Colonic mucosa (tissue), 4 donors: ENCODE measurements at regions not wholly inside any gene's neighbourhood (a gene's known extent, or its start where the extent isn't known, plus 50 kb on each side); places are given as distances from the start of the nearest gene placed in this dataset.

Experiments
- DNase-seq: peaks from one replicate; pipeline ENCODE4 v3.0.0-alpha.2; 2020
- H3K27ac ChIP-seq: fragments of 200-600 bp; one replicate; pipeline ENCODE4 v1.8.0; 2021
- H3K27me3 ChIP-seq: fragments of 200-600 bp; one replicate; pipeline ENCODE4 v1.8.0; 2021
- H3K36me3 ChIP-seq: fragments of 200-600 bp; one replicate; pipeline ENCODE4 v1.8.0; 2021
- H3K4me1 ChIP-seq: fragments of 200-600 bp; one replicate; pipeline ENCODE4 v1.8.0; 2021; ENCODE audit warnings: mild to moderate bottlenecking
- H3K4me3 ChIP-seq: fragments of 200-600 bp; one replicate; pipeline ENCODE4 v1.8.0; 2021
- H3K9ac ChIP-seq, 2 donors: one replicate each; pipeline ENCODE4 v1.7.0; 2013; ENCODE audit warnings: control low read depth in 2 of 2, low read depth in 2 of 2, low read length in 2 of 2
- H3K9me3 ChIP-seq: fragments of 200-600 bp; one replicate; pipeline ENCODE4 v1.8.0; 2021
- intact Hi-C: fragments of 100-400 bp; cut with DNase I; formaldehyde crosslinking; loops from one replicate; pipeline ENCODE4 v1.14.1; 2022
- TF ChIP-seq, protein P1 (sequence below): fragments of 200-600 bp; IDR thresholded peaks from one replicate; pipeline ENCODE4 v1.8.0; 2022; ENCODE audit warnings: antibody characterized with exemption, mild to moderate bottlenecking
- donor health status: healthy.
- donor health status: DM: no; HTN: no; CAD: no.
- donor health status: DM: no; HTN: no; CAD: no.

DNA sequence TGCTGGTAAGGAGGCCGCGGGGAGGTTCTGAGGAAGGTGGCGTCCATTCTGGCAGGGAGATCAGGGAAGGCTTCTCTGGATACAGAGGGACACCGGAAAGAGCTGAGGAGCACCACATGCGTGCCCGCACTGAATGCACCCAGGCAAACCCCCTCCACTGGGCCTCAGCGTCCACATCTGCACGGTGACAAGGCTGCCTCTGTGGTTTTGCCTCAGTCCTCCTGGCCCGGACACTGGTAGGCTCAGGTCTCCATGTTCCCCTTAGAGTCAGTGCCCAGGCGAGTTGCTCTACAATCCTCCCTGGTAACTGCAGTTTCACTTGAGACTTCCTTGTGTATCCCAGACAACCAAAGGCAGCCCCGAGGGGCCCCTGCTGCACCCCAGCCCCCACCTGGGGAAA is 173.3 kb downstream of the MELK start:
- no peaks in the 10 kb centered on the region for H3K36me3 ChIP-seq
- H3K27ac ChIP-seq, result no peak overlapping the region
- DNase-seq, result no peak
- no peaks in the 10 kb centered on the region for H3K27me3 ChIP-seq
- no peak overlapping the region for H3K4me3 ChIP-seq
- H3K9ac ChIP-seq, result no peak overlapping the region
- H3K4me1 ChIP-seq, result no peaks in the 10 kb centered on the region
- intact Hi-C loops, result no loop called here
- no peaks in the 10 kb centered on the region for H3K9me3 ChIP-seq
- TF ChIP-seq, protein P1, sequence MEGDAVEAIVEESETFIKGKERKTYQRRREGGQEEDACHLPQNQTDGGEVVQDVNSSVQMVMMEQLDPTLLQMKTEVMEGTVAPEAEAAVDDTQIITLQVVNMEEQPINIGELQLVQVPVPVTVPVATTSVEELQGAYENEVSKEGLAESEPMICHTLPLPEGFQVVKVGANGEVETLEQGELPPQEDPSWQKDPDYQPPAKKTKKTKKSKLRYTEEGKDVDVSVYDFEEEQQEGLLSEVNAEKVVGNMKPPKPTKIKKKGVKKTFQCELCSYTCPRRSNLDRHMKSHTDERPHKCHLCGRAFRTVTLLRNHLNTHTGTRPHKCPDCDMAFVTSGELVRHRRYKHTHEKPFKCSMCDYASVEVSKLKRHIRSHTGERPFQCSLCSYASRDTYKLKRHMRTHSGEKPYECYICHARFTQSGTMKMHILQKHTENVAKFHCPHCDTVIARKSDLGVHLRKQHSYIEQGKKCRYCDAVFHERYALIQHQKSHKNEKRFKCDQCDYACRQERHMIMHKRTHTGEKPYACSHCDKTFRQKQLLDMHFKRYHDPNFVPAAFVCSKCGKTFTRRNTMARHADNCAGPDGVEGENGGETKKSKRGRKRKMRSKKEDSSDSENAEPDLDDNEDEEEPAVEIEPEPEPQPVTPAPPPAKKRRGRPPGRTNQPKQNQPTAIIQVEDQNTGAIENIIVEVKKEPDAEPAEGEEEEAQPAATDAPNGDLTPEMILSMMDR, result no peak

DNA sequence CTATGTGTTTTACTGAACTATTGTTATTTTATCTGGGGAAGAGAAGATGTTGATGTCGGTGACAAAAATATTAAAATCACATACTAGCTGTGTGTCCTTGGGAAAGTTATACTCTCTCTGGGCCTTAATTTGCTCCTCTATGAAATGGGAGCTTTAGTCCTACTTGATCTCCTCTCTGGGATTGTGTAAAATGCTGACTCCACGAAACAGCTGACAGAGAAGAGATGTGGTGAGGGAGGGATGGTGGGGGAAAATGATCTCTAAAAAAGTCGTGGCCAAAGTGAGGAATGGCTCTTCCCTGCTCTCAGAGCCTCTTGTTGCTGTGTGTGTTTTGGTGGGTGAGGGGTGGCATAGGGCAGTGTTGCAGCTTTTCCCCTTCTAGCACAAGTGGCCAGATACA is 173.7 kb downstream of the MELK start:
- Histone ChIP-seq H3K27ac (no peak overlapping the region), H3K9ac (no peak overlapping the region), H3K4me1 (no peaks in the 10 kb centered on the region), H3K36me3 (no peaks in the 10 kb centered on the region), H3K27me3 (no peaks in the 10 kb centered on the region), H3K4me3 (no peak overlapping the region), H3K9me3 (no peaks in the 10 kb centered on the region)
- TF ChIP-seq, protein P1, result no peak
- DNase-seq, result no peak
- intact Hi-C loops, result no loop called here

DNA sequence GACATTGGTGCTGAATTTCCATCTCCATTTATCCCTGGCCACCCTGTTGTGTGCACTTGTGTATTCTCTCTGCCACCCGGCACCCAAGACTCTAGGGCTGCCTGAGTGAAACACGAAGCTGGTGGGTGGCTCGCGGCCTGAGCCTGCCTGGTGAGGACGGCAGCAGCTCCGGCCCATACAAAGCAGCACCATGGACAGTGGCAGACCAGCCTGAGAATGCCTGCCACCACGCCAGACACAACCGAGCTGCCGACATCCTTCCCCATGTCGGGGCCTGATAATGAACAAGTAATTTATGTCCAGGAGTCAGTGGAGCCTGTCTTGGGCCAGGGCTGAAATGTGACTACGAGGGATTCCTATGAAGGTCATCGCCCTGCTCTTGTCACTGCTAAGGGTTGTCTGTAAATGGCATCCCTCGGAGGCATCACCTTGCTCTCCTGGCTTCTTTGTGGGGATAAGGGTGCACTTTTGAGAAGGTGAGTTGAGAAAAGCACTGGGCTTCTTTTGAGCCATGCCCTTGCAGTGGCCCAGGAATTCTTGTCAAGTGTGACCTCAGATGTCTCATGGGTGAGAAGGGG is 175.7 kb downstream of the MELK start:
- intact Hi-C loops, result no loop called here
- H3K4me1 ChIP-seq, result no peaks in the 10 kb centered on the region
- H3K36me3 ChIP-seq, result no peaks in the 10 kb centered on the region
- no peak overlapping the region for H3K27ac ChIP-seq
- H3K27me3 ChIP-seq, result no peaks in the 10 kb centered on the region
- TF ChIP-seq, protein P1, result no peak
- H3K9me3 ChIP-seq, result no peaks in the 10 kb centered on the region
- DNase-seq, result no peak
- H3K9ac ChIP-seq, result no peak overlapping the region
- H3K4me3 ChIP-seq, result no peak overlapping the region

DNA sequence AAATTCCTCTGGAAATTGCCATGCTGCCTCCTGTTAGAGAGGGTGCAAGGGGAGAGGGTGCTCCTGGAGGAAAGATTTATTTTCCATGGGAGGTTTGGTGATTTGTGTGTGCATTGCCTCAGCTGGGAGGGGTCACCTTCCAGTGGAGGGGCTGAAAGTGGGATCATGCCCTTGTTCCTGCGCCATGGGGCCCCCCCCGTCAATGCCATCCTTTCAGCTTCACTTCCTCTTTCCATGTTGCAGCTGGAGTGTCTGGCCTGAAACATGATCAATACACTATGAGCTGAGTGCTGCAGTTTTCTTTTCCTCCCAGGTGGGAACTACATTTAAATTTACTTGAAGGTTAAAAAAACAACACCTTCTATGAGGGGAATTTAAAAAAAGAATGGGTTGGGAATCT is 176.8 kb downstream of the MELK start:
- Histone ChIP-seq H3K27ac (no peak overlapping the region), H3K9ac (no peak overlapping the region), H3K36me3 (no peaks in the 10 kb centered on the region), H3K4me3 (no peak overlapping the region), H3K4me1 (no peaks in the 10 kb centered on the region), H3K9me3 (no peaks in the 10 kb centered on the region), H3K27me3 (no peaks in the 10 kb centered on the region)
- TF ChIP-seq, protein P1, result no peak
- intact Hi-C loops, result no loop called here
- no peak for DNase-seq

DNA sequence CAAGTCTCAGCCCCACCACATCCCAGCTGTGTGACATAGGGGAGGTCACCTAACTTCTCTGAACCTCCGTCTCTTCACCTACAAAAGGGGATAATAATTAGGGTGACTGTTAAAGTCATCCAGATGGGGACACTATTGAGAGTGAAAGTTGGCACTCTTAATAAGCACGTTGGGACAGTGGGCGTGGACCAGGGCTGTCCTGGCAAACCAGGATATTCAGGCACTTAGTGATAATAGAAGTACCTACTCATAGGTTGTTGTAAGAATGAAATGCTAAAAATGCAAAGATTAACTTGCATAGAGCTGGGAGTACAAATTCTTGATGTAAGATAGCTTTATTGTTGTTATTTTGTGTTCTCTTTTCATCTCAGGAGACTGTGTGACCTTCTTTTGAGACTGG is 177.9 kb downstream of the MELK start:
- intact Hi-C loops, result no loop called here
- DNase-seq, result no peak
- Histone ChIP-seq H3K36me3 (no peaks in the 10 kb centered on the region), H3K27me3 (no peaks in the 10 kb centered on the region), H3K4me3 (no peak overlapping the region), H3K9me3 (no peaks in the 10 kb centered on the region), H3K4me1 (no peaks in the 10 kb centered on the region), H3K27ac (no peak overlapping the region), H3K9ac (no peak overlapping the region)
- TF ChIP-seq, protein P1, result no peak
